Neural cell (in vitro differentiated cells): ENCODE measurements at regions not wholly inside any gene's neighbourhood (a gene's known extent, or its start where the extent isn't known, plus 50 kb on each side); places are given as distances from the start of the nearest gene placed in this dataset.

Experiments
- H2AFZ ChIP-seq: fragments of 200-600, 300-800 bp; sonication (generic), shearing (Covaris generic); 2 replicates; pipeline ENCODE4 v1.6.0; 2014; ENCODE audit warnings: low read depth, mild to moderate bottlenecking, antibody characterized with exemption, low read length, moderate library complexity
- H3F3A ChIP-seq: fragments of 200-600 bp; shearing (Covaris generic); 2 replicates; pipeline ENCODE4 v1.6.1; 2016; ENCODE audit warnings: mild to moderate bottlenecking, moderate library complexity, mixed read lengths, antibody characterized with exemption, low read length; ENCODE audit not compliant: insufficient read depth, poor library complexity, severe bottlenecking
- H3K27ac ChIP-seq: fragments of 200-600, 300-800 bp; sonication (generic), shearing (Covaris generic); 2 replicates; pipeline ENCODE4 v1.5.1; 2014; ENCODE audit warnings: mild to moderate bottlenecking, low read length, moderate library complexity
- H3K27me3 ChIP-seq: fragments of 300-800, 200-600 bp; sonication (generic), shearing (Covaris generic); 2 replicates; pipeline ENCODE4 v1.6.0; 2014; ENCODE audit warnings: mild to moderate bottlenecking, low read depth, low read length, moderate library complexity; ENCODE audit not compliant: insufficient read depth
- H3K36me3 ChIP-seq: fragments of 300-800, 200-600 bp; sonication (generic), shearing (Covaris generic); 2 replicates; pipeline ENCODE4 v1.5.1; 2014; ENCODE audit warnings: mild to moderate bottlenecking, antibody characterized with exemption, low read length, moderate library complexity; ENCODE audit not compliant: insufficient read depth
- H3K4me2 ChIP-seq: fragments of 300-800, 200-600 bp; sonication (generic), shearing (Covaris generic); 2 replicates; pipeline ENCODE4 v1.6.0; 2014; ENCODE audit warnings: mild to moderate bottlenecking, low read length
- H3K4me3 ChIP-seq: fragments of 300-800, 200-600 bp; sonication (generic), shearing (Covaris generic); 2 replicates; pipeline ENCODE4 v1.5.1; 2014; ENCODE audit warnings: mild to moderate bottlenecking, low read length, moderate library complexity
- H3K79me2 ChIP-seq: fragments of 200-600 bp; shearing (Covaris generic); replicated peaks from 2 replicates; pipeline ENCODE4 v1.6.0; 2014; ENCODE audit warnings: mild to moderate bottlenecking, low read length, moderate library complexity; ENCODE audit not compliant: insufficient read depth
- H3K9ac ChIP-seq: fragments of 300-800, 200-600 bp; sonication (generic), shearing (Covaris generic); 2 replicates; pipeline ENCODE4 v1.6.1; 2016; ENCODE audit warnings: mild to moderate bottlenecking, low read length, mixed read lengths
- H3K9me2 ChIP-seq: fragments of 200-600 bp; shearing (Covaris generic); 2 replicates; pipeline ENCODE4 v1.6.1; 2016; ENCODE audit warnings: mild to moderate bottlenecking, low read length, mixed read lengths; ENCODE audit not compliant: insufficient read depth
- H3K9me3 ChIP-seq: fragments of 200-600, 300-800 bp; sonication (generic), shearing (Covaris generic); 2 replicates; pipeline ENCODE4 v1.6.1; 2016; ENCODE audit warnings: mild to moderate bottlenecking, mixed run types, low read length, moderate library complexity, mixed read lengths
- H4K20me1 ChIP-seq: fragments of 200-600 bp; shearing (Covaris generic); 2 replicates; pipeline ENCODE4 v1.6.1; 2016; ENCODE audit warnings: mild to moderate bottlenecking, mixed run types; ENCODE audit not compliant: insufficient read depth
- EP300 ChIP-seq: fragments of 450-650 bp; conservative IDR thresholded peaks from 2 replicates; pipeline ENCODE4 v1.6.1; 2014; ENCODE audit warnings: antibody characterized with exemption, mild to moderate bottlenecking, moderate library complexity; ENCODE audit not compliant: poor library complexity, severe bottlenecking
- EZH2 ChIP-seq: fragments of 200-600, 300-800 bp; shearing (Covaris generic), sonication (generic); IDR thresholded peaks from 2 replicates; pipeline ENCODE4 v1.6.1; 2014; ENCODE audit warnings: antibody characterized with exemption, low read length, borderline replicate concordance, mild to moderate bottlenecking; ENCODE audit not compliant: insufficient read depth, poor library complexity, severe bottlenecking
- MXI1 ChIP-seq: fragments of 450-650 bp; conservative IDR thresholded peaks from 2 replicates; pipeline ENCODE4 v1.6.1; 2014; ENCODE audit warnings: antibody characterized with exemption, mild to moderate bottlenecking; ENCODE audit not compliant: poor library complexity, severe bottlenecking
- POLR2AphosphoS5 ChIP-seq: IDR thresholded peaks from 2 replicates; pipeline ENCODE4 v1.6.1; 2012
- RAD21 ChIP-seq: fragments of 450-650 bp; conservative IDR thresholded peaks from 2 replicates; pipeline ENCODE4 v1.6.1; 2014; ENCODE audit warnings: antibody characterized with exemption, mild to moderate bottlenecking, moderate library complexity
- SMC3 ChIP-seq: fragments of 450-650 bp; conservative IDR thresholded peaks from 2 replicates; pipeline ENCODE4 v1.6.1; 2014; ENCODE audit warnings: antibody characterized with exemption, mild to moderate bottlenecking, moderate library complexity; ENCODE audit not compliant: poor library complexity
- TAF1 ChIP-seq: IDR thresholded peaks from 2 replicates; pipeline ENCODE4 v1.6.1; 2012; ENCODE audit warnings: low read depth
- TF ChIP-seq, protein P1 (sequence below): fragments of 450-650 bp; IDR thresholded peaks from 2 replicates; pipeline ENCODE4 v1.5.1; 2014; ENCODE audit warnings: antibody characterized with exemption, mild to moderate bottlenecking, moderate library complexity; ENCODE audit not compliant: poor library complexity, severe bottlenecking
- TF ChIP-seq, protein P2 (sequence below): IDR thresholded peaks from 2 replicates; pipeline ENCODE4 v1.6.1; 2012; ENCODE audit warnings: borderline replicate concordance

DNA sequence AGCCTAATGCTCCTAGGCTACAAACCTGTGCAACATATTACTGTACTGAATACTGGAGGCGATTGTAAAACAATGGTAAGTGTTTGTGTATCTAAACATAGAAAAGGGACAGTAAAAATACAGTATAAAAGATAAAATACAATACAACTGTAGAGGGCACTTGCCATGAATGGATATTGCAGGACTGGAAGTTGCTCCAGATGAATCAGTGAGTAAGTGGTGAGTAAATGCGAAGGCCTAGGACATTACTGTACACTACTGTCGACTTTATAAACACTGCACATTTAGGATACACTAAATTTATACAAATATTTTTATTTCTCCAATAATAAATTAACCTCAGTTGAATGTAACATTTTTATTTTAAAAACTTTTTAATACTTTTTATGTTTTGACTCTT lies 485.0 kb downstream of the MMUT start:
- H3K4me2 ChIP-seq = no peak overlapping the region

DNA sequence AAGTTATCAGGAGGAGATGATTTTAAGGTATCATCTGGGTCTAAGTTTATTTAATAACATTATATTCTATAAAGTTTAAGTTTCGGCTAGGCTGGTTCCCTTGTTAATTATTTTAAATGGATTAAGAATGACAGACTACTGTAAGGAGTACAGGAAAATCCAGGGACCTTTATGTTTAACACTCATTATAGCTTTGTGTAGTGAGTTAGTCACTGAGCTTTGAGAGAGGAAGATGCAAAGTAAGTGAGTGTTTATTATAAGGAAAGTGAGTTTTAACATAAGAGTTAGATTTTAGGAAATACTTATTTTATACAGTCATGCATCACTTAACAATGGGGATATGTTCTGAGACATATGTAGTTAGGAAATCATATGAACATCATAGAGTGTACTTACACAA lies 485.5 kb downstream of the MMUT start:
- Histone ChIP-seq H2AFZ (no peak overlapping the region), H3K9me3 (no peaks in the 10 kb centered on the region), H3K27me3 (no peaks in the 10 kb centered on the region), H3K36me3 (no peaks in the 10 kb centered on the region), H3K27ac (no peak overlapping the region), H3K4me2 (no peak overlapping the region), H4K20me1 (no peaks in the 10 kb centered on the region), H3K79me2 (no peaks in the 10 kb centered on the region), H3K9me2 (no peaks in the 10 kb centered on the region), H3K9ac (no peak overlapping the region), H3F3A (no peaks in the 10 kb centered on the region), H3K4me3 (no peak overlapping the region)
- TF ChIP-seq TAF1 (no peak), RAD21 (no peak), POLR2AphosphoS5 (no peak), EP300 (no peak), EZH2 (no peak), MXI1 (no peak), SMC3 (no peak)
- TF ChIP-seq, protein P1, sequence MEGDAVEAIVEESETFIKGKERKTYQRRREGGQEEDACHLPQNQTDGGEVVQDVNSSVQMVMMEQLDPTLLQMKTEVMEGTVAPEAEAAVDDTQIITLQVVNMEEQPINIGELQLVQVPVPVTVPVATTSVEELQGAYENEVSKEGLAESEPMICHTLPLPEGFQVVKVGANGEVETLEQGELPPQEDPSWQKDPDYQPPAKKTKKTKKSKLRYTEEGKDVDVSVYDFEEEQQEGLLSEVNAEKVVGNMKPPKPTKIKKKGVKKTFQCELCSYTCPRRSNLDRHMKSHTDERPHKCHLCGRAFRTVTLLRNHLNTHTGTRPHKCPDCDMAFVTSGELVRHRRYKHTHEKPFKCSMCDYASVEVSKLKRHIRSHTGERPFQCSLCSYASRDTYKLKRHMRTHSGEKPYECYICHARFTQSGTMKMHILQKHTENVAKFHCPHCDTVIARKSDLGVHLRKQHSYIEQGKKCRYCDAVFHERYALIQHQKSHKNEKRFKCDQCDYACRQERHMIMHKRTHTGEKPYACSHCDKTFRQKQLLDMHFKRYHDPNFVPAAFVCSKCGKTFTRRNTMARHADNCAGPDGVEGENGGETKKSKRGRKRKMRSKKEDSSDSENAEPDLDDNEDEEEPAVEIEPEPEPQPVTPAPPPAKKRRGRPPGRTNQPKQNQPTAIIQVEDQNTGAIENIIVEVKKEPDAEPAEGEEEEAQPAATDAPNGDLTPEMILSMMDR = no peak
- TF ChIP-seq, protein P2, sequence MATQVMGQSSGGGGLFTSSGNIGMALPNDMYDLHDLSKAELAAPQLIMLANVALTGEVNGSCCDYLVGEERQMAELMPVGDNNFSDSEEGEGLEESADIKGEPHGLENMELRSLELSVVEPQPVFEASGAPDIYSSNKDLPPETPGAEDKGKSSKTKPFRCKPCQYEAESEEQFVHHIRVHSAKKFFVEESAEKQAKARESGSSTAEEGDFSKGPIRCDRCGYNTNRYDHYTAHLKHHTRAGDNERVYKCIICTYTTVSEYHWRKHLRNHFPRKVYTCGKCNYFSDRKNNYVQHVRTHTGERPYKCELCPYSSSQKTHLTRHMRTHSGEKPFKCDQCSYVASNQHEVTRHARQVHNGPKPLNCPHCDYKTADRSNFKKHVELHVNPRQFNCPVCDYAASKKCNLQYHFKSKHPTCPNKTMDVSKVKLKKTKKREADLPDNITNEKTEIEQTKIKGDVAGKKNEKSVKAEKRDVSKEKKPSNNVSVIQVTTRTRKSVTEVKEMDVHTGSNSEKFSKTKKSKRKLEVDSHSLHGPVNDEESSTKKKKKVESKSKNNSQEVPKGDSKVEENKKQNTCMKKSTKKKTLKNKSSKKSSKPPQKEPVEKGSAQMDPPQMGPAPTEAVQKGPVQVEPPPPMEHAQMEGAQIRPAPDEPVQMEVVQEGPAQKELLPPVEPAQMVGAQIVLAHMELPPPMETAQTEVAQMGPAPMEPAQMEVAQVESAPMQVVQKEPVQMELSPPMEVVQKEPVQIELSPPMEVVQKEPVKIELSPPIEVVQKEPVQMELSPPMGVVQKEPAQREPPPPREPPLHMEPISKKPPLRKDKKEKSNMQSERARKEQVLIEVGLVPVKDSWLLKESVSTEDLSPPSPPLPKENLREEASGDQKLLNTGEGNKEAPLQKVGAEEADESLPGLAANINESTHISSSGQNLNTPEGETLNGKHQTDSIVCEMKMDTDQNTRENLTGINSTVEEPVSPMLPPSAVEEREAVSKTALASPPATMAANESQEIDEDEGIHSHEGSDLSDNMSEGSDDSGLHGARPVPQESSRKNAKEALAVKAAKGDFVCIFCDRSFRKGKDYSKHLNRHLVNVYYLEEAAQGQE = no peak

More for the DNA sequence above, 485.0 kb downstream of the MMUT start:
- Histone ChIP-seq H3K9me3 (no peaks in the 10 kb centered on the region), H3K36me3 (no peaks in the 10 kb centered on the region), H3K79me2 (no peaks in the 10 kb centered on the region), H3K9ac (no peak overlapping the region), H4K20me1 (no peaks in the 10 kb centered on the region), H3F3A (no peaks in the 10 kb centered on the region), H3K4me3 (no peak overlapping the region), H3K27me3 (no peaks in the 10 kb centered on the region), H3K9me2 (no peaks in the 10 kb centered on the region), H2AFZ (no peak overlapping the region), H3K27ac (no peak overlapping the region)
- no peak for TF ChIP-seq RAD21
- TF ChIP-seq POLR2AphosphoS5 = no peak
- no peak for TF ChIP-seq EP300
- TF ChIP-seq EZH2 = no peak
- TF ChIP-seq, protein P1 = no peak
- TF ChIP-seq, protein P2 = no peak
- TF ChIP-seq TAF1 = no peak
- no peak for TF ChIP-seq MXI1
- TF ChIP-seq SMC3 = no peak
